Mesenteric fat pad (tissue), 1 donor: ENCODE measurements at regions not wholly inside any gene's neighbourhood (a gene's known extent, or its start where the extent isn't known, plus 50 kb on each side); places are given as distances from the start of the nearest gene placed in this dataset.

Source experiments
- DNase-seq: peaks from one replicate; pipeline ENCODE4 v3.0.0-alpha.2; 2020; ENCODE audit warnings: low spot score
- donor health status: DM: yes; HTN: yes; CAD: no.

DNA sequence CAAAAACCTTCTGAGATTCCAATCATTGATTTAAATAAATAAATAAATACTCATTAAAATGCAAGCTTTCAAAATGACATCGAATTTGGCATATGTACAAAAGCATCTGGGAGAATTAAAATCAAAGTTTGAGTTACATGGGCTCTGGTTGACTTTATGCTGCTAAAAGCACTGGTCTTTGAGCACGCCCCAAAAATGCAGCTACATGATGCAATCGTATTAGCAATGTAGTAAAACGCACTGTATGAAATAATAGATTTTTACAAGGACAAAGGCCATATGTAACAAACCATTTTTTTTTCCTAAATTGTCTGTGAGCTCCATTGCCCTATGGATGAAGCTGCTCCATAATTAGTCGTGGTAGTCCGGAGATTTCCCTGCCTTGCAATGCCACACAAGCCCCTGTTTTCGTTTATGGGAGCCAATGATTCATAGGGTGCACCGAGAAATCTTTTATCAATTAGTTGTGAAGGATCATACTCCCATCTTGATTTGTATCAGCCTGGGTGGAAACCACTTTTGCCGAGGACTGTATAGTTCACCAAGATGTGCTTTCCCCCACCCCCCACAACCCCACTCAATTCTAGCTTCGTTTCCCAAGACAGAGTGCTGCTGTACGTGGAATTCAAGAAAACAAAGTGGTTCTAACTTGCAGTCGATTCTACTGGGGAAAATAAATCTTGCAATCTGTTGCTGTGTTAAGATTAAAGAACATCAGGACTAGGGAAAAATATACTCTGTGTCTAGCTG is 268.4 kb downstream of the IRS1 start:
- no peak for DNase-seq

DNA sequence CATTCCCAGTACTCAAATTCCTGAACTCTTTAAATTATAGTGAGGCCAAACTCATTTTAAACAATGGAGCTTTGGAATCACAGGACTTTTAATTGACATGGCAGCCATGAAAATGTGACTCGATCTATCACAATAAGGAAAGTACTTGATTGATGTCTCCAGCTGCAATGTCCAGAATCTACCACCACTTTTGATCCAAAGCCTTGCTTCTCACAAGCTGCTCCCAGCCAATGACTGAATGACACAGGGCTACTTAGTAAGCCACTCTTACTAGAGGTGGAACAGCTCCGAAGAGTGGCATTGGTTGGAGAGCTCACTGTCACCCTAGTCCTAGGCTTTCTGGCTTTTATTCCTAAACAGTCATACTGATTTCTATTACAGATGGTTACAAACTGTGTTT is 270.1 kb downstream of the IRS1 start:
- no peak for DNase-seq

DNA sequence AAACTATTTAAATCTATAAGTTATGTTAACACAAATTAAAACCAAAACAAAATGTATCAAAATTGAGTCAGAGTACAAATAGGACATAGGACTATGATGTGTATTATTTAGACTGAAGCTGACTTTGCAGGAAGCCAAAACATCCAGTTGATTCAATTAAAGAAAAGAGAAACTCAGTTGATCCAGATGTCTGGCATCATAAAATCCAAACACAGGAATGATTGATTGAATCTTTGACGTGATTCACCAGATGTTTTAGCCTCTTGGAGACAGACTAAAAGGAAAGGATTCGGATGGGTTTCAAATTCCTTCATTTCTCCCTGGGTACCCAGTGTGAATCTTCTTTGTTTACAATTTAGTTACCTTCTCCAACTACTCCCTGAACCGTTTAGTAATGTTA is 272.9 kb downstream of the IRS1 start:
- no peak for DNase-seq

DNA sequence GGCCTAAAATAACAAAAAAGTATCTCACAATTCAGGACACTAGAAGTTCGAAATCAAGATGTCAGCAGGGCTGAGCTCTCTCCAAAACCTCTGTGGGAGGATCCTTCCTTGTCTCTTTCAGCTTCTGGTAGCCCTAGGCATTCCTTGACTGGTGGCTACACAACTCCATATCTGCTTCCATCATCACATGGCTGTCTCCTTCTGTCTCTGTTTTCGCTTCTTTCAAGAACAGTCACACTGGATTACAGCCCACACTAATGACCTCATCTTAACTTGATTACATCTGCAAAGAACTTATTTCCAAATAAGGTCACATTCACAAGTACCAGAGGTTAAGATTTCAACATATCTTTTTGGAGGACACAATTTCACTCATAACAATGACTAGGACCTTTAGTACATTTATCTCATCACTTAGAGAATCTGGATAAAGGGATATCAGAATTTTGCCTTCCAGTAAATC is 275.2 kb downstream of the IRS1 start:
- DNase-seq = no peak

DNA sequence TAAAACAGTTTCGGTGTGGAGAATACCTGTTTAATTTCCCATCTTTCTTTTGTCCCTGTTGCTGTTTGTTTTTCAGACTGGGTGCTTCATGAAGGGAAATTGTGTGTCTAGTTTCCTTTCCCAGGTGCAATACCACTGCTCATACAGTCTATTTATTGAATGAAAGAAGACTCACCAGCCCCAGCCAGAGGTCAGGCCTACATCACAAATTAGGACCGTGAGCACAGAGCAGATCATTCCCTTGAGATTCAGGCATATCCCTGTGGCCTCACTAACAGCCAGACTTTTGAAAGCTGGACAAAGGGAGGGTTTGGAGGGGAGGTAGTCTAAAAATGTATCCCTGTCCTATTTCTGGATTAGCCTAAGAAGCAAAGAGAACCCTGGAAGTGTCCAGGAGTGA is 278.9 kb downstream of the IRS1 start:
- no peak for DNase-seq

DNA sequence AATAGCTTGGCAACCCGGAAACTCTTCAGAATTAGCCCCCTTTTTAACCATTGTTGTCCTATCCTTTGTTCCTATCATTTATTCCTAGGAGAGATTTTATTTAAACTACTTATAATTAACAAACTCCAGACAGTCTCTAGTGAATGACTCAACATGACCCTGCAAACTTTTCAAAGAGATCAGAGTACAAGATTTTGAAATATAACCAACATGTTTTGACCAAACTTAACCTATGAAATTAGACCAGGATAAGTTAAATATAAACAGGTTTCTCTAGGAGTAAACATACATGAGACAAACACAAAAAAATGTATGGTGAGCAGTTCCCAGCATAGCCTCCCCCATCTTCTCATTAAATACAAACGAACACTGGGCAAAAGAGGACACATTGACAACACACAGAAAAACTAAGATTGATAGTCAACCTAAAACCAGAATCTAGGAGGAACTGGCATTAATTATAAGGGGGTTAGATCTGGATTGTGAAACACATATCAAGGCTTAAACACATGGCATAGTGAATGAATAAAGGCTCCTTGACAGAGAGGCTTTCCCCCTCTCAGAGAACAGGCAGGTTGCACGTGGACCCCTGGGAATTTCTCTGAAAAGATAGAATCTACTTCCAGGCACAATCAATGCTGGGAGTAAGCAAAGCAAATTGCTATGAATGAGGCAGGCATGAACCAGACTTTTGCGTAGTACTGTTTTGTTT is 284.1 kb downstream of the IRS1 start:
- DNase-seq = no peak

DNA sequence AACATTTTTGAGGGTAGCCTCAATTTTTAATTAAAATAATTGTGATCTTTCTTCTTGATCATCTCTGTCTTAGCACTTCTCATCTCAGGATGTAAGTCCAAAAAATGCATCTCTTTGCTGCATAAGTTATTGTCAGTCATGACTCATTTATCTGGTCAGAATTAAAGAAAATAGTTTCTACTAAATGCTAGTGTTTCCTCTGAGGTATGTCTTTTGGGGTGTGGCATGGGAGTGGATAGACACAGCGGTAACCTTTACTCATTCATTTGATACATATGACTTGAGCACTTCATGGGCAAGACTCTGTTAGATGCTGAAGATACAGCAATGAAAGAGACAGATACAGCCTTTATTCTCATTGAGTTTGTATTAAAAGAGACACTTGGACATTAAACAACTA is 284.7 kb downstream of the IRS1 start:
- DNase-seq = no peak

DNA sequence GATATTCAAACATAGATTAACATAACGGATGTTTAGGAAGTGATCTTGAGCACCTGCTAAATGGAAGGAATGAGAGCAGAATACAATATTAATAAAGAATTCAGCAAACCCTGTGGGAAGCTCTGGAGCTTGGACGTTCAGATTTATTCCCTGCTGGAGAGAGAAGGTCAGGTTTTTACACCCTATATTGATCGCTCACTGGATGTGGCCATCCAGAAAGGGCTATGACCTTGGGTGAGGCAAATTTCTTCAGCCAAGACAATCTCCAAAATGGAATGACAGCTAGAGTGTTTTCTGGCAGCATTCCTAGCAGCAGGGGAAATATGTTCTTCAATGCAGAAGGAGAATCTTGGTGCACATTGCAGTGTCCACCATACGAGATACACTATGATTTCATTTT is 288.3 kb downstream of the IRS1 start:
- no peak for DNase-seq

DNA sequence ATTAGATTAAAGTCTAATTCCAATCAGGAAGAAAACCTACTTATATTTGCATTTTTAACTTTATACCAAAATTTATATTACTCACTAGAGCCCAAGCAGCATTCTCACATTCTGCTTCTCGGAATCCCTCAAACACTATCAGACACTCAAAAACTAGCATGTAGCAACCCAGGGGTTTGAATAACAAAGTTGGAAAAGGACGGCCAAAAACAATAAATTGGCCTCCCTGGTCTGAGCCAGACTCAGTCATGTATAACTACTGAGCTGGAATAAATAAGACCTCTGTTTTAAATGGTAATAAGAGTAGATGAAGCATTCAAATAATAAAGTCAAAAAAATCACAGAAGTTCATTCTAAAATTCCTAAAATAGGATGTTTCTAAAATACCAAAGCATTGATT is 290.9 kb downstream of the IRS1 start:
- DNase-seq = no peak

DNA sequence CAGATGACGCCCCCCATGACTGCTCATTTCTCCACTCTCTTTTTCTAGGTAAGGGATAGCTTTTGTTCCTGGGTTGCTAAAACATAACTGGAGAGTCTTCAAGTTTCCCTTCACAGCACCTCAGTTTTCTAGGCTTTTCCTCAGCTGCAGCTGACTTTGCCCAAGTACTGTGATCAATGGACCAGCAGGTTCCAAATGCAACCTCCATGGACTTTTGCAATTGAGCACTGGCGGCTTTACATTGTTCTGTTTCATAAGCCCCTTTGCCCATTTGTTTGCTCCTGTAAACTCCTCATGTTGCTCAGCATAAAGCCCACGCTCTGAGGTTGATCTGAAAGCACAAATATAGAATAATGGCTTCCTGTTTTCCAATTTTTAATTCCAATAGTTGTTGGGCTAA is 291.6 kb downstream of the IRS1 start:
- DNase-seq = no peak

DNA sequence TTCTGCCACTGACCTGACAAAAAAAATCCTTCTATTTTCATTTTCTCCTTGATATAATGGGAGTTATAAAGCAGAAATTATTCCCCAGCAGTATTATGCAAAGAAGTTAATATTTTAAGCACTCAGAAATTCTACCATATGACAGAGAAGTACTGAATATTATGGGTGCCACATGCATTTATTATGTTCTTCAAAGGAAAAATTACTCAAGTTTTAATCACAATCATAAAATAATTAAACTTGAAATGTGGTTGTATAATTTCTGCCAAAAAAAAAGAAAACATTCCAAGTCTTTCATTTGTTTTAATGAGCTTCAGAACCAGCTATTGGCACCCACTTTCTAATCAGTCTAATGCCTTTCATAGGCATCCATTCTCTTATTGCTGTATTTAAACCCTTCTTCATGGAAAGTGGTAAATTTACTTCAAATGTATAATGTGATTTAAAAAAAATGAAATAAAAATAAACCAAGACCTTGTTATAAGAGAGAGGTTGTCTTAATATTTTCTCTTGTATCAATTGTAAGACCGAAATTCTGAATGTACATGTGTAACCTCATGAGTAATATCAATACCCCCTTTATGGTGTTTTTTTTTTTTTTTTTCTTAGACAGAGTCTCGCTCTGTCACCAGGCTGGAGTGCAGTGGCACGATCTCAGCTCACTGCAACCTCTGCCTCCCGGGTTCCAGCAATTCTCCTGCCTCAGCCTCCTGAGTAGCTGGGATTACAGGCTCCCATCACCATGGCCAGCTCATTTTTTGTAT is 302.3 kb downstream of the IRS1 start:
- no peak for DNase-seq

DNA sequence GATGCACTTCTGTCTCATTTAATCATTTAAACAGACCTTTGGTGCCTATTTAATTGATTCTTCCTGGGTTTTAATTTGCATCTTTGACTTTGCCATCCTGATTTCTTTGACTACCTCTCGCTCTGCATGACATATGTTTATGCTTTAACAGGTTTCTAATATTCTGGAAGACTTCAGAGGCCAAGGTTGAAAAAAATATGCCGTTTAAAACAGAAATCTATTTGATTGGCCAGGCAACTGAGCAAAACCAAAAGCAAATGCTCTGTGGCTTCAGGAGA is 303.4 kb downstream of the IRS1 start:
- no peak for DNase-seq

DNA sequence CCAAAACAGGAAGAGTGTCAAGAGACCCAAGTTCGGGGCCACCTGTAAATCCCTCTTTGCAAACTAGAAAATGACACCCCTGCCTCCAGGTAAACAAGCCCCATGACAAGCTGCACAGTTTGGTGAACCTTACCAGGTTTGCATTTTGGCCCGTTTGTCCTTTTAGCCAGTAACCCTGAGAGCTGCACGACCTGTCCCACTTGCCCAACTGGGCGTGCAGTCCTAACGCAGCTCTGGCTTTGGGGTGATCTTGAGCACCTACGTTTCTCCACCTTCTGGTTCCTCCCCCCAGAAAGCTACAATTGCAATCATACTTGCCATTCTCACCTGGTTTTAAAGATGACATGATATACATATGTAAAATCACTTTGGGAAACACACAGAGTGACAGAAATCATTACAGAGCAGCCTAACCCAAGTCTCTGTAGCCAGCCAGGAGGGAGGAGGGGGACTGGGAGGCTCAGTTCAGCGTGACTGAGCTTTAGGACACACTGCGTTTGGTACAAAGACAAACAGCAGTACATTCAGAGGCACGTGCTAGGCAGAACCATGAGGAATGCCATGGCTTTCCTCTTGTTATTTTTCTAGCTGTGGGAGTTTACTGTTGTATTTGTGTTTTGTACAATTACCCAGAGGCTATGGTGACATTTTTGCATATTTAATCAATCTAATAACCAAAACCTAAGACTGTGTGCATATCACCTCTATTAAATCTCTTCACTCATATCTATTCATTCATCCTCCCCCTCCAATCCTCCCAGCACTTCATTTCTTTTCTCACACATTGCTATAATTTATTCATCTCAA is 304.0 kb downstream of the IRS1 start:
- no peak for DNase-seq

DNA sequence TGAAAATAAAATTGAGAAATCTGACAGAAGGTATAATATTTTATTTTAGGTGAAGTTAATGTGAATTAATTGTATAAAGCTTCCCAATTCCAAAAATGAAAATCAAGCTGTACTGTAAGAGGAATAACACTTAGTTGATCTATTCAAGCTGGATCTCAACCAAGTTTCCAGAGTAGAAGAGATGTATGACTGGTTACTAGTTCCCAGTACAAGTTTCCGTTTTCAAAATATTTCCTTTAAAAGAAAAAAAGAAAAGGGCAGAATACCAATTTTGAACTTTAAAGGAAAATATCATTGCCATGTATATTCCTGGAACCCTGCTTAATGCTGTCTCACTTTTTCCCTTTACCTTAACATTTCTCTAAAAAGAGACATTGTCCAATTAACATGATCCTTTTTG is 308.5 kb downstream of the IRS1 start:
- no peak for DNase-seq

DNA sequence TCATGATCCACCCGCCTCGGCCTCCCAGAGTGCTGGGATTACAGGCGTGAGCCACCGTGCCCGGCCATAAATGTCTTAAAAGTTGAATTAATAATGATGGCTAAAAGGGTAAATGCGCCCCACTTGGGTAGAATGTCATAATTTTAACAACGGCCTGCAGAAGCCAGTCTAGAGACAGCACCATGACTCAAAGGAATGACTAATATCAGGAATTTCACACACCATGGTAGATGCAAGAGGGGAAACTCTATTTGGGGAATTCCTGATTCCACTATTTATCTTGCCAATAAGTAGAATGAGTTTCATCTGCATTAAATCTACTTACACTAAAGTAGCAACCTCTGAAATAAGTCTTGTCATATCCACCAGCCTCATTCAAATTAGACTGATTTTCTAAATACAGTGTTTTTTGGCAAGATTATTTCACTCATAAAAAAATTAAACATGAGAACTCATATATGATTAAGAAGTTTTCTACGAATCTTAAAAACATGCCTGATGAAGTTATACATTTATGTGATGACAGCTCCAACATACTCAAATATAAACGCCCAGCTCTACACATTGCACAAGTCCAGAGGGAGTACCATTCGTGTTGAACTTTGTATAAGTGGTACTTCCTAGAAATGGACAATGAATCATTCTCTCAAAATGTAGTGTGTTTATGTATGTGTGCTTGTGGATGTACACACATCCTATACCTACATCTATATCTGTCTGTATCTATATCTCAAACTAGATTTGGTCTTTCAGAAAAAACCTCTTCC is 309.7 kb downstream of the IRS1 start:
- DNase-seq = no peak

DNA sequence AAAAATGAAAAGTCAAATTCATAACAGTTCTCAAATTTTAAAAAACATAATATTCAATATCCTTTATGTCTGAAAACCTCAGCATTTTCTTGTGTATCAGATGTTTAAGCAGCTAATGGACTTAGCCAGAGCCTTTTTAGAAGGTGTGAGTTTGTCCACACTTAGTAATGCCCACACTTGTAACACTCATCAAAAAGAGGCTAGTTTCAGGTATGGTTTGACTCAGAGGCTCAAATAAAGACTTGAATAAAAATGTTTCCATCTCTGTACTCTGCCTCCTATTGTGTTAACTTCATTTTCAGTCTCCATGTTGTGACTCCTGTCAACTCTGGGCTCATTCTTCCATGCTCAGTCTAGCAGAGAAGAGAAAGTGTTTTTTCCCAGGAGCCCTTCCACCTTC is 311.6 kb downstream of the IRS1 start:
- DNase-seq = no peak

DNA sequence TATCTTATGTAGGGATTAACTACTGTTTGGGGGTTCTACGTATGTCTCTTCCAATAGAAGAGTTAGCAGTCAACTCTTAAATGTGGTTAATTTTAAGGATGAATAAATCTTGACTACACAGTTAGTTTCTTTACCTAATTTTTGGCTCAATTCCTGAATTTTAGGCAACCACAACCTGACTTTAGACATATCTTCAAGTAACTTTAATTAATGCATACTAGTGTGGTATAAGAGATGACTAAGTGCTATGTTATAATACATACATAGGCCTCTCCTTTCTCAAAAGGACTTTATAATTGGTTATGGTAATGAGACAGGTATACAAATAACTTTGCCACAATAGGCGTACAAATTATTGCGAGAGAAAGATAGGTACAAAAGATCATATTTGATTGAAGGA is 312.0 kb downstream of the IRS1 start:
- DNase-seq = no peak

DNA sequence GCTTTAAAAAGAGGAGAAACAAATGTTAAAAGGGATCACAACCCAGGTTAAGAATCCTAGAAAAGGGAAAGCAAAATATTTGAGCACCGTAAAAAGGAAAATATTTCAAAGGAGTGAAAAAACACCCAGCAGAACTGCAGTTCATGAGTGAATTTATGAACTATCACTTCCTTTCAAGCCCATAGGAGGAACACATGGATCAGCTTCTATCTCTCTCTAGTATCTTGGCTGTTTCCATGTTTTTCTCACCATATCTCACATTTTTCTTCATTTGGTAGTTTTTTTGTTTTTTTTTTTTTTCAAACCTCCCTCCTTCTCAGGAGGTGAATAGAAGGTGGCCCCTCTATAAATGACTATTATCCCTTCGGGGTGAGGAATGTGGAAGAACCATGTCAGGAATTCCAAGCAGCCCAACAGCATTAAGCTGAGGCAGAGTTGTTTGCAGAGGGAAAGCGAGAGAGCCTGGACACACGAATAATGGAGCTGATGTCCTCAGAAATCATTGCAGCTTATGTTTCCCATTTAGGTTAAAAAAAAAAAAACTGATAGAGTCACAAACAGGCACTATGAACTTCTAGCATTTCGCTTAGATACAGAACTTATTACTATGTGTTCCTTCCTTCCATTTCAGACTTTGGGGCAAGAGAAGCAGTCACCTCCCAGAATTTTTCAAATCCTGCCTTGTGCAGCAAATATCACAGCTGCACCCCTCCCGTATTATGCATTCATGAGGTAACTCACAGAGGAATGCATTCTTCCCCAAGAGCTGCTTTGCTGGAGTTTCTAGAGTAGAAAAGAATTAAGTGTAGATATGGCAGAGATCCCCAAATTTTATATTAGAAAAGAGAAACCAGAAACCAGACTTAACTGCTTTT is 315.6 kb downstream of the IRS1 start:
- no peak for DNase-seq

DNA sequence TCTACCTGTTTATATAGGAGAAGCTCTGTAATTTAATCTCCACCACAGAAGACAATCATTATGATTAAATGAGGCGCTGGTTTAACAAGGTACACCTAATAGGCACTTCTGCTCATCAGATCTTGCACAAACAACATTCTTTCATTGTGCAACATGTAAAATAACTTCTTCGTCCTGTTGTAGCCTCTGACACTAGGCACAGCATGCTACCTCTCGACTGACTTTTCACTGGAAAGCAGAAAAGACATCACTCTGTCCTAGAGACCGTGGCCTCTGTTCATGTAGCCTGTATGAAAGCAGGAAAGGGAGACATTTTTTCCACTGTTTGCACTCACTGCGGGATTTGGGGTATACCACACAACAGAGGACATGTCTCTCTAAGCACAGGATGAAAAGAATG is 316.5 kb downstream of the IRS1 start:
- DNase-seq = no peak
